ENCODE measurements at regions not wholly inside any gene's neighbourhood (a gene's known extent, or its start where the extent isn't known, plus 50 kb on each side); places are given as distances from the start of the nearest gene placed in this dataset.

DNA sequence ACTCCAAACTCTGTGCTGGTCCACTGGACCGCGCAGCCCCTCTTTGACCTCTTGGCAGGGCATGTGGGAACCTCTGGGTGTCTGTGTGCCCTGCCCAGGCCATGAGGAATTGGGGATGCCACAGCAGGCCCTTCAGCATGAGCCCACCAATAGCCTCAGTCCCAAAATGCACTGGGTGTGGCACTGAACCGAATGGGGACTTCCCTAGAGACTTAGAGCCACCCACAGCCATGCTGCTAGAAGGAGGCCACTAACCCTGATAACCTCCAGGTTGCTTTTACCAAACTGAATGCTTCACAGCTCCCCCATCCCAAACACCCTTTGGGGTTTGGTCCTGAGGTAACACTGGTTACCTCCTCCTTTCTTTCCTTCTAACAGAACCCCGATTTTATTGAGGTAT is 302.7 kb downstream of the PIK3R1 start:
- no peaks in the 10 kb centered on the region for H3K4me1 ChIP-seq (ENCODE audit: control insufficient read depth, low read length)
- H3K79me2 ChIP-seq (ENCODE audit: control insufficient read depth, low read length), result no peaks in the 10 kb centered on the region
- TF ChIP-seq, protein P1, sequence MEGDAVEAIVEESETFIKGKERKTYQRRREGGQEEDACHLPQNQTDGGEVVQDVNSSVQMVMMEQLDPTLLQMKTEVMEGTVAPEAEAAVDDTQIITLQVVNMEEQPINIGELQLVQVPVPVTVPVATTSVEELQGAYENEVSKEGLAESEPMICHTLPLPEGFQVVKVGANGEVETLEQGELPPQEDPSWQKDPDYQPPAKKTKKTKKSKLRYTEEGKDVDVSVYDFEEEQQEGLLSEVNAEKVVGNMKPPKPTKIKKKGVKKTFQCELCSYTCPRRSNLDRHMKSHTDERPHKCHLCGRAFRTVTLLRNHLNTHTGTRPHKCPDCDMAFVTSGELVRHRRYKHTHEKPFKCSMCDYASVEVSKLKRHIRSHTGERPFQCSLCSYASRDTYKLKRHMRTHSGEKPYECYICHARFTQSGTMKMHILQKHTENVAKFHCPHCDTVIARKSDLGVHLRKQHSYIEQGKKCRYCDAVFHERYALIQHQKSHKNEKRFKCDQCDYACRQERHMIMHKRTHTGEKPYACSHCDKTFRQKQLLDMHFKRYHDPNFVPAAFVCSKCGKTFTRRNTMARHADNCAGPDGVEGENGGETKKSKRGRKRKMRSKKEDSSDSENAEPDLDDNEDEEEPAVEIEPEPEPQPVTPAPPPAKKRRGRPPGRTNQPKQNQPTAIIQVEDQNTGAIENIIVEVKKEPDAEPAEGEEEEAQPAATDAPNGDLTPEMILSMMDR (IDR thresholded peaks at IDR 0.05; ENCODE audit: low read depth, low read length, poor library complexity, severe bottlenecking), result no peak
- no peak for TF ChIP-seq EZH2phosphoT487 (IDR thresholded peaks at IDR 0.05; ENCODE audit: borderline replicate concordance, low read length)
- no peaks in the 10 kb centered on the region for H4K20me1 ChIP-seq (ENCODE audit: control insufficient read depth, insufficient read depth, low read depth, low read length)
- H3K27ac ChIP-seq (ENCODE audit: low read depth, low read length), result no peak overlapping the region
- no peaks in the 10 kb centered on the region for H3K36me3 ChIP-seq (ENCODE audit: control insufficient read depth, low read length)
- H3K4me3 ChIP-seq (ENCODE audit: low read length), result no peak overlapping the region
- H3K9me3 ChIP-seq (ENCODE audit: control insufficient read depth, insufficient read depth, low read length), result no peaks in the 10 kb centered on the region
- H3F3A ChIP-seq (ENCODE audit: control insufficient read depth, insufficient read depth), result no peaks in the 10 kb centered on the region
- H3K27me3 ChIP-seq (ENCODE audit: control insufficient read depth, low read length), result no peaks in the 10 kb centered on the region
- no peaks in the 10 kb centered on the region for H3K9me2 ChIP-seq (replicated peaks; ENCODE audit: control insufficient read depth, low read length)
- H3K4me2 ChIP-seq (ENCODE audit: low read length), result no peak overlapping the region

DNA sequence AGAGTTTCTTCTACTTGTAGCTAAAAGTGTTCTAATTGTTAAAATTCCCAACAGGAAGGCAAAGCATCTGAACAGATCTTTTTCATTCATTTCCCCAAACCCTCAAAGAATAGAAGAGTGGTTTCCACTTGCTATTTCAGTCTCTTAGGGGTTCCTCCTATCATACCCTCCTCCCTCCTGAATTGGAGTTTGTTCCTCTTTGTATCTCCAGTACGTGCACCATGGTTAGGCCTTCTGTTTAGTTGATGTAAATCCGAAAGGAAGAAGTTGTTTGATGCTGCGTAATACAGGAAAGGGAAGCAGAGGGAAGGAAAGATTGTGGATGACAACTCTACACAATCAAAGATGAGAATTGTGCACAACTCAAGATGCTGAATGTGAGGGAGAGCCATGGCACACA is 303.6 kb downstream of the PIK3R1 start:
- no peaks in the 10 kb centered on the region for H3F3A ChIP-seq (ENCODE audit: control insufficient read depth, insufficient read depth)
- no peaks in the 10 kb centered on the region for H3K4me1 ChIP-seq (ENCODE audit: control insufficient read depth, low read length)
- no peaks in the 10 kb centered on the region for H3K9me3 ChIP-seq (ENCODE audit: control insufficient read depth, insufficient read depth, low read length)
- no peak for TF ChIP-seq EZH2phosphoT487 (IDR thresholded peaks at IDR 0.05; ENCODE audit: borderline replicate concordance, low read length)
- TF ChIP-seq, protein P1 (IDR thresholded peaks at IDR 0.05; ENCODE audit: low read depth, low read length, poor library complexity, severe bottlenecking), result no peak
- H3K27ac ChIP-seq (ENCODE audit: low read depth, low read length), result no peak overlapping the region
- 0 out of 2 replicates have a peak, but pooled peaks cover under 1% of the 10 kb centered on the region for H3K27me3 ChIP-seq (ENCODE audit: control insufficient read depth, low read length)
- H3K4me3 ChIP-seq (ENCODE audit: low read length), result no peak overlapping the region
- no peaks in the 10 kb centered on the region for H4K20me1 ChIP-seq (ENCODE audit: control insufficient read depth, insufficient read depth, low read depth, low read length)
- H3K4me2 ChIP-seq (ENCODE audit: low read length), result no peak overlapping the region
- H3K36me3 ChIP-seq (ENCODE audit: control insufficient read depth, low read length), result no peaks in the 10 kb centered on the region
- H3K79me2 ChIP-seq (ENCODE audit: control insufficient read depth, low read length), result no peaks in the 10 kb centered on the region
- no peaks in the 10 kb centered on the region; the same call in 1 of the 2 replicates for H3K9me2 ChIP-seq (replicated peaks; ENCODE audit: control insufficient read depth, low read length)

DNA sequence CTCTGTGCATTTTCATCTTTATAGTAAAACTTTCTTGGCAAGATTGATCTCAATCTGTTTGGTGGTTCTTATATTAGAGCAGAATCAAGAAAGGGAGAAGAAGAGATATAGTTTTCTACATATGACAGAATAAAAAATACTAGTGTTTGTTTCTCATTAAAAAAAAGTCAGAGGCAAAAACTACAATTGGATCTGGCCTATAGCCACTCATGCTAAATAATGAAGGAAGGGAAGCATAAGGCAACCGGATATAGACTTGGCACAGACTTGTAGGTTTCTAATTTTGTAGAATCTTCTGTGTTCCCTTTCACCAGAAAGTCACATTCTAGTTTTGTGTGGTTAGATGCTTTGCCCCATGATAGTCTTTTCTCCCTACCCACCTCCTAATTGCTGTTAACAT is 306.2 kb downstream of the PIK3R1 start:
- no peaks in the 10 kb centered on the region for H4K20me1 ChIP-seq (ENCODE audit: control insufficient read depth, insufficient read depth, low read depth, low read length)
- no peaks in the 10 kb centered on the region for H3K36me3 ChIP-seq (ENCODE audit: control insufficient read depth, low read length)
- no peaks in the 10 kb centered on the region; the same call in 1 of the 2 replicates for H3K9me2 ChIP-seq (replicated peaks; ENCODE audit: control insufficient read depth, low read length)
- H3K4me2 ChIP-seq (ENCODE audit: low read length), result no peak overlapping the region
- TF ChIP-seq, protein P1 (IDR thresholded peaks at IDR 0.05; ENCODE audit: low read depth, low read length, poor library complexity, severe bottlenecking), result no peak
- H3K9me3 ChIP-seq (ENCODE audit: control insufficient read depth, insufficient read depth, low read length), result no peaks in the 10 kb centered on the region
- H3K27ac ChIP-seq (ENCODE audit: low read depth, low read length), result no peak overlapping the region
- H3K79me2 ChIP-seq (ENCODE audit: control insufficient read depth, low read length), result no peaks in the 10 kb centered on the region
- 0 out of 2 replicates have a peak, but pooled peaks cover 3% of the 10 kb centered on the region for H3K27me3 ChIP-seq (ENCODE audit: control insufficient read depth, low read length)
- no peaks in the 10 kb centered on the region for H3F3A ChIP-seq (ENCODE audit: control insufficient read depth, insufficient read depth)
- no peaks in the 10 kb centered on the region for H3K4me1 ChIP-seq (ENCODE audit: control insufficient read depth, low read length)
- no peak overlapping the region for H3K4me3 ChIP-seq (ENCODE audit: low read length)

Data from DOHH2 (cell line).